ENCODE measurements at regions not wholly inside any gene's neighbourhood (a gene's known extent, or its start where the extent isn't known, plus 50 kb on each side); places are given as distances from the start of the nearest gene placed in this dataset.

- H3K27me3 ChIP-seq, result no peaks in the 10 kb centered on the region
- no peaks in the 10 kb centered on the region for H3K36me3 ChIP-seq
- H3K9me3 ChIP-seq, result no peaks in the 10 kb centered on the region
- no peak for TF ChIP-seq POLR2AphosphoS5 (IDR thresholded peaks at IDR 0.05)
- TF ChIP-seq EP300 (IDR thresholded peaks at IDR 0.05), result no peak
- TF ChIP-seq POLR2A (IDR thresholded peaks at IDR 0.05; ENCODE audit: low read depth), result no peak
- no peak for TF ChIP-seq CTCF (IDR thresholded peaks at IDR 0.05)
- DNase-seq (ENCODE audit: extremely low spot score), result no peak
- no peak overlapping the region for H3K27ac ChIP-seq (replicated peaks in 1 of 4)
- H3K4me3 ChIP-seq, result no peak overlapping the region
- intact Hi-C loops (cut with DNase I), result no loop called here
- H3K4me1 ChIP-seq, result no peaks in the 10 kb centered on the region
Measured at GRCh38 chrX:110955706-110956105, 140.3 kb upstream of the PAK3 start.

GRCh38 chrX:110954428-110955100 lies 141.4 kb upstream of the PAK3 start:
- Histone ChIP-seq H3K4me1 (no peaks in the 10 kb centered on the region), H3K36me3 (no peaks in the 10 kb centered on the region), H3K9me3 (no peaks in the 10 kb centered on the region), H3K27me3 (no peaks in the 10 kb centered on the region), H3K4me3 (no peak overlapping the region), H3K27ac (replicated peaks in 1 of 4) (no peak overlapping the region)
- DNase-seq (ENCODE audit: extremely low spot score), result no peak
- TF ChIP-seq CTCF (IDR thresholded peaks at IDR 0.05), result no peak
- TF ChIP-seq POLR2A (IDR thresholded peaks at IDR 0.05; ENCODE audit: low read depth), result no peak
- TF ChIP-seq POLR2AphosphoS5 (IDR thresholded peaks at IDR 0.05), result no peak
- no peak for TF ChIP-seq EP300 (IDR thresholded peaks at IDR 0.05)
- intact Hi-C loops (cut with DNase I), result no loop called here

GRCh38 chrX:110951472-110952269 lies 144.3 kb upstream of the PAK3 start:
- Histone ChIP-seq H3K27ac (replicated peaks in 1 of 4) (no peak overlapping the region), H3K4me3 (no peak overlapping the region), H3K27me3 (no peaks in the 10 kb centered on the region), H3K9me3 (no peaks in the 10 kb centered on the region), H3K36me3 (no peaks in the 10 kb centered on the region), H3K4me1 (no peaks in the 10 kb centered on the region)
- DNase-seq (ENCODE audit: extremely low spot score), result no peak
- intact Hi-C loops (cut with DNase I), result no loop called here
- TF ChIP-seq POLR2A (IDR thresholded peaks at IDR 0.05; ENCODE audit: low read depth) (no peak), POLR2AphosphoS5 (IDR thresholded peaks at IDR 0.05) (no peak), CTCF (IDR thresholded peaks at IDR 0.05) (no peak), EP300 (IDR thresholded peaks at IDR 0.05) (no peak)
- WGBS, result 48% methylated on average over 6 of the region's 6 CpGs

- 36% methylated on average over 16 of the region's 22 CpGs for WGBS
- no peak overlapping the region for H3K27ac ChIP-seq (replicated peaks in 1 of 4)
- no peak for DNase-seq (ENCODE audit: extremely low spot score)
- peak overlapping the region; percentile 25 to 45 (median 32) for H3K4me3 ChIP-seq
- H3K27me3 ChIP-seq, result peaks cover 0 to 8% (median 3%) of the 10 kb centered on the region in 4 donors
- H3K9me3 ChIP-seq, result no peaks in the 10 kb centered on the region
- intact Hi-C loops (cut with DNase I), result no loop called here
- no peaks in the 10 kb centered on the region for H3K4me1 ChIP-seq
- H3K36me3 ChIP-seq, result no peaks in the 10 kb centered on the region
- TF ChIP-seq POLR2AphosphoS5 (IDR thresholded peaks at IDR 0.05), result no peak
- TF ChIP-seq CTCF (IDR thresholded peaks at IDR 0.05), result no peak
- no peak for TF ChIP-seq EP300 (IDR thresholded peaks at IDR 0.05)
- no peak for TF ChIP-seq POLR2A (IDR thresholded peaks at IDR 0.05; ENCODE audit: low read depth)
Measured at GRCh38 chrX:110944751-110945675, 149.4 kb upstream of the CHRDL1 start.
